Panc1 (cell line): ENCODE measurements at regions not wholly inside any gene's neighbourhood (a gene's known extent, or its start where the extent isn't known, plus 50 kb on each side); places are given as distances from the start of the nearest gene placed in this dataset.

Source experiments
- POLR2AphosphoS5 ChIP-seq: IDR thresholded peaks from 2 replicates; pipeline ENCODE4 v1.6.1; 2012; ENCODE audit warnings: mild to moderate bottlenecking, low read depth, low read length, moderate library complexity
- SIN3A ChIP-seq: IDR thresholded peaks from 2 replicates; pipeline ENCODE4 v1.6.1; 2012; ENCODE audit warnings: low read depth, mild to moderate bottlenecking, low read length, moderate library complexity, borderline replicate concordance; ENCODE audit not compliant: insufficient read depth
- TCF7L2 ChIP-seq: IDR thresholded peaks from 2 replicates; pipeline ENCODE4 v1.6.1; 2011; ENCODE audit warnings: mild to moderate bottlenecking, low read depth, low read length, inconsistent platforms
- TF ChIP-seq, protein P1 (sequence below): fragments of 450-650 bp; IDR thresholded peaks from 2 replicates; pipeline ENCODE4 v1.5.1; 2017; ENCODE audit warnings: mild to moderate bottlenecking
- TF ChIP-seq, protein P2 (sequence below), 2 experiments: IDR thresholded peaks; 2 replicates each; pipeline ENCODE4 v1.6.1; 2011 to 2012; ENCODE audit warnings: low read depth in 2 of 2, control low read depth in 1 of 2, low read length in 1 of 2, mild to moderate bottlenecking in 1 of 2, moderate library complexity in 1 of 2; ENCODE audit not compliant: insufficient read depth in 1 of 2

DNA sequence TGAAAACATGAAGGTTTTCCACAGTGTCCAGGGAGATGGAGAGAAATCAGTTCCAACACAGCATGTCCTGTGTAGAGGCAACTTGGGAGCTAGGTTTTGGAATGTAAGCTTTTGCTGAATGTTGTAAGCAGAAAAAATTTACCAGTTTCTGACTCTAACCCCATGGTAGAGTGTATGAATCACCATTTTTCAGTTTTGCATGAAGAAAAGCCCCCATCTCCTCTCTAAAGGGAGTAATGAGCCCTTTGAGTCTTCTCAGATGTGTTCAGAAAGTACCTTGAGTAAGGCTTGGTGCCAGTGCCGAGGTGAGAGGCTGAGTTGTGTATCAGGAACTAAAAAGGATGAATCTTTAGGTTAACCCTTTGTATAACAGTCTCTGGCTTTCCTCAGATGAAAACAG is 96.2 kb downstream of the ADRB2 start:
- TF ChIP-seq POLR2AphosphoS5 (no peak), SIN3A (no peak), TCF7L2 (no peak)
- TF ChIP-seq, protein P1, sequence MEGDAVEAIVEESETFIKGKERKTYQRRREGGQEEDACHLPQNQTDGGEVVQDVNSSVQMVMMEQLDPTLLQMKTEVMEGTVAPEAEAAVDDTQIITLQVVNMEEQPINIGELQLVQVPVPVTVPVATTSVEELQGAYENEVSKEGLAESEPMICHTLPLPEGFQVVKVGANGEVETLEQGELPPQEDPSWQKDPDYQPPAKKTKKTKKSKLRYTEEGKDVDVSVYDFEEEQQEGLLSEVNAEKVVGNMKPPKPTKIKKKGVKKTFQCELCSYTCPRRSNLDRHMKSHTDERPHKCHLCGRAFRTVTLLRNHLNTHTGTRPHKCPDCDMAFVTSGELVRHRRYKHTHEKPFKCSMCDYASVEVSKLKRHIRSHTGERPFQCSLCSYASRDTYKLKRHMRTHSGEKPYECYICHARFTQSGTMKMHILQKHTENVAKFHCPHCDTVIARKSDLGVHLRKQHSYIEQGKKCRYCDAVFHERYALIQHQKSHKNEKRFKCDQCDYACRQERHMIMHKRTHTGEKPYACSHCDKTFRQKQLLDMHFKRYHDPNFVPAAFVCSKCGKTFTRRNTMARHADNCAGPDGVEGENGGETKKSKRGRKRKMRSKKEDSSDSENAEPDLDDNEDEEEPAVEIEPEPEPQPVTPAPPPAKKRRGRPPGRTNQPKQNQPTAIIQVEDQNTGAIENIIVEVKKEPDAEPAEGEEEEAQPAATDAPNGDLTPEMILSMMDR: no peak
- TF ChIP-seq, protein P2, sequence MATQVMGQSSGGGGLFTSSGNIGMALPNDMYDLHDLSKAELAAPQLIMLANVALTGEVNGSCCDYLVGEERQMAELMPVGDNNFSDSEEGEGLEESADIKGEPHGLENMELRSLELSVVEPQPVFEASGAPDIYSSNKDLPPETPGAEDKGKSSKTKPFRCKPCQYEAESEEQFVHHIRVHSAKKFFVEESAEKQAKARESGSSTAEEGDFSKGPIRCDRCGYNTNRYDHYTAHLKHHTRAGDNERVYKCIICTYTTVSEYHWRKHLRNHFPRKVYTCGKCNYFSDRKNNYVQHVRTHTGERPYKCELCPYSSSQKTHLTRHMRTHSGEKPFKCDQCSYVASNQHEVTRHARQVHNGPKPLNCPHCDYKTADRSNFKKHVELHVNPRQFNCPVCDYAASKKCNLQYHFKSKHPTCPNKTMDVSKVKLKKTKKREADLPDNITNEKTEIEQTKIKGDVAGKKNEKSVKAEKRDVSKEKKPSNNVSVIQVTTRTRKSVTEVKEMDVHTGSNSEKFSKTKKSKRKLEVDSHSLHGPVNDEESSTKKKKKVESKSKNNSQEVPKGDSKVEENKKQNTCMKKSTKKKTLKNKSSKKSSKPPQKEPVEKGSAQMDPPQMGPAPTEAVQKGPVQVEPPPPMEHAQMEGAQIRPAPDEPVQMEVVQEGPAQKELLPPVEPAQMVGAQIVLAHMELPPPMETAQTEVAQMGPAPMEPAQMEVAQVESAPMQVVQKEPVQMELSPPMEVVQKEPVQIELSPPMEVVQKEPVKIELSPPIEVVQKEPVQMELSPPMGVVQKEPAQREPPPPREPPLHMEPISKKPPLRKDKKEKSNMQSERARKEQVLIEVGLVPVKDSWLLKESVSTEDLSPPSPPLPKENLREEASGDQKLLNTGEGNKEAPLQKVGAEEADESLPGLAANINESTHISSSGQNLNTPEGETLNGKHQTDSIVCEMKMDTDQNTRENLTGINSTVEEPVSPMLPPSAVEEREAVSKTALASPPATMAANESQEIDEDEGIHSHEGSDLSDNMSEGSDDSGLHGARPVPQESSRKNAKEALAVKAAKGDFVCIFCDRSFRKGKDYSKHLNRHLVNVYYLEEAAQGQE (IDR thresholded peaks at IDR 0.05; ENCODE audit: insufficient read depth in 1 of 2, low read depth in 2 of 2, low read length in 1 of 2): no peak
